ENCODE measurements at regions not wholly inside any gene's neighbourhood (a gene's known extent, or its start where the extent isn't known, plus 50 kb on each side); places are given as distances from the start of the nearest gene placed in this dataset.

GRCh38 chr17:51508048-51508447 is 247.7 kb downstream of the UTP18 start:
- no peak for TF ChIP-seq REST (IDR thresholded peaks at IDR 0.05; ENCODE audit: insufficient replicate concordance, low read depth)
- TF ChIP-seq CTCF (IDR thresholded peaks at IDR 0.05; ENCODE audit: insufficient read depth, low read length) = no peak
- no peak for TF ChIP-seq POLR2AphosphoS5 (IDR thresholded peaks at IDR 0.05; ENCODE audit: low read depth)
- no peak for TF ChIP-seq GABPA (IDR thresholded peaks at IDR 0.05; ENCODE audit: low read depth)
- TF ChIP-seq SPI1 (IDR thresholded peaks at IDR 0.05; ENCODE audit: borderline replicate concordance, low read depth) = no peak
